HG02571 (cell line): ENCODE measurements at regions not wholly inside any gene's neighbourhood (a gene's known extent, or its start where the extent isn't known, plus 50 kb on each side); places are given as distances from the start of the nearest gene placed in this dataset.

Experiments
- ATAC-seq: cut with Tn5 transposase; IDR thresholded peaks from one replicate; pipeline ENCODE4 v1.9.1; 2021; ENCODE audit warnings: mild to moderate bottlenecking, moderate library complexity; ENCODE audit not compliant: unreplicated experiment

- no peak for ATAC-seq
Observed at GRCh38 chr4:165610679-165611437, 232.1 kb downstream of the CPE start.

- ATAC-seq: peak; percentile 95
Observed at GRCh38 chr4:165612936-165613335, 234.1 kb downstream of the CPE start.

- ATAC-seq: no peak
Observed at GRCh38 chr4:165613581-165613980, 234.8 kb downstream of the CPE start.

- no peak for ATAC-seq
Observed at GRCh38 chr4:165620913-165621312, 242.1 kb downstream of the CPE start.

DNA sequence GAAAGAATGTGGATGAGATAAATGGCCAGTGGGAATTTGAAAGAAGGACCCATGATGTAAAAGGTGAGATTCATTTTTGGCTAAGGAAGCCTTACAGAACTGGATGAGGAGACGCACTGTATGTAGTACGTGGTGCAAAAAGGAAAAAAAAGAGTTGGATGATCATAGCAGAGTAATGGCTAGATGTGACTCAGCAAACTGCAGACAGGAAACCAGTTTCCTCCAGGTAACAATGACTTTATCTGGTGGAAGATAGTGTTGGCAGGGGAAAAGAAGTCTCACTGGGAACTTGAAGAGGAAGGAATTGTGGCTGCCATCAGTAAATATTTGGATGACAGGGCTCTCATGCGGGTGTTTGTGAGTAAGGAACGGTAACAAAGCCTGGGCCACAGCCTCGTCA is 243.2 kb downstream of the CPE start:
- ATAC-seq: no peak

DNA sequence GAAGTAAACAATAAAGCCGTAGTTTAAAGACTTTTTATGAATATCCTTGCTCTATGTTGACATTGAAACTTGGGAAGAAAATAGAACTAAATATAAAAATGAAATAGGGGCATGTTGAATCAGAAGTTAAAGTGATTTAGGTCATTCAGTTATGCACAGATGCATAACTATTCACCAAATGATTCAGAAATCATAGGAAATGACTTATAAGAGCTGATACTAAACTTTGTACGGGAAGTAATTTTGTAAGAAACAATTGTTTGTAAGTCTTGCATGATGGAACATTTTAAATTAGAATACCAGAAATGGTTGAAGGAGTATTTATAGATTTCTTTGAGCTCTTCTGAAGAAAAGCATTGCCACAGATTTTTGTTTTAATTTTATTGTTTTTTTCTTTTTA is 246.5 kb downstream of the CPE start:
- ATAC-seq: no peak

DNA sequence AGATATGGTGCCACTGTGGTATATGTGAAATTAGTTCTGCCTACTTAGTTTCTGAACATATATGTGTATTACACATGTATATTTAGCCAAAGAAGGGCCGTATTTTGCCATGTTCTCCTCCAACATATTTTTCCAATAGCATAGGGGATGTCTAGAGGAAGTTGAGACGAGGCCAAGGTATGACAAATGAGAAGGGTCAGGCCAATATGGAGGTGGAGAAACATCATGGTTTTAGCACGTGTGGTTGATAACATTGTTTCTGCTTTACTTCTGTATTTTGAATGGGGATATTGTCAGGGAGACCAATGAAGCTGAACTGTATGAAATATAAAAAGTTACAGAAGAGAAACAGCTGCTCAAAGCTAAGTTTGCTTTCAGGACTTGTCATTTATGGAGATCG is 246.7 kb upstream of the TLL1 start:
- ATAC-seq: no peak

GRCh38 chr4:165627128-165627527 is 245.9 kb upstream of the TLL1 start:
- ATAC-seq: no peak

DNA sequence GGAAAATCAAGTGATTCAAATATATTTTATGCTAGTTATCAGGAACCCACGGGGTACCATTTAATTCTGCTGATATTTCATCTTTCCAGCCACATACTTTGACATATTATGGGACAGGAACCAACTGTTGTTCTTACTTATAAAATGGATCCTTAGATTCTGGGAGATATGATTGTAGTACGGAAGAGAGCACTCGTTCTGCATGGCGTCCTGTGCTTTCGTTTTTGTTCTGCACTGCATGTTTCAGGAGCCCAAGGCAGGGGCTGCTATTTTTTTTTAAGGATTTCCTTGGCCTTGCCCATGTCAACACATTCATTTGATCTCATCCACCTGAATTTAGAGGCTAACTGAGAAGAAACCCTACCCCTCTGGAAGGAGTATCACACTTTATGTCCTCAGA is 245.5 kb upstream of the TLL1 start:
- no peak for ATAC-seq

- ATAC-seq: no peak
Observed at GRCh38 chr4:165628572-165628971, 244.5 kb upstream of the TLL1 start.

DNA sequence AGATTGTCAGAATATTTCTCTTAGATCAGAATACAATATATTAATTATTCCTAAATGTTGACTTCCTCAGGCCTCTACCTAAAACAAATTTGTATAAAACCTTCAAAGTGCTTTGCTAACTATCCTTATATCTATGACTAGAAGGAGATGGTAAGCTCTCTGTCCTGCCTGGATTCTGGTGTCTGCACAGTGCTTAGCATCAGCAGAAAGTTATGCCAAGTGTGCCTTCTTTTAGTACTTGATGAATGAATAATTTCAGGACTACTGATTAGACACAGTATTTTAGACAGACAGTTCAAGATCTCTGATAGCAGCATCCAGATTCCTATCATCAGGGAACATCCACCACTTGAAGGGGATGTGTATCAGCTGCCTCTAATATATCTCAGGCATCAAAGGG is 242.4 kb upstream of the TLL1 start:
- no peak for ATAC-seq

GRCh38 chr4:165631208-165631894 is 241.7 kb upstream of the TLL1 start:
- no peak for ATAC-seq

- no peak for ATAC-seq
Observed at GRCh38 chr4:165631912-165632311, 241.1 kb upstream of the TLL1 start.

GRCh38 chr4:165634766-165635165 is 238.3 kb upstream of the TLL1 start:
- no peak for ATAC-seq

DNA sequence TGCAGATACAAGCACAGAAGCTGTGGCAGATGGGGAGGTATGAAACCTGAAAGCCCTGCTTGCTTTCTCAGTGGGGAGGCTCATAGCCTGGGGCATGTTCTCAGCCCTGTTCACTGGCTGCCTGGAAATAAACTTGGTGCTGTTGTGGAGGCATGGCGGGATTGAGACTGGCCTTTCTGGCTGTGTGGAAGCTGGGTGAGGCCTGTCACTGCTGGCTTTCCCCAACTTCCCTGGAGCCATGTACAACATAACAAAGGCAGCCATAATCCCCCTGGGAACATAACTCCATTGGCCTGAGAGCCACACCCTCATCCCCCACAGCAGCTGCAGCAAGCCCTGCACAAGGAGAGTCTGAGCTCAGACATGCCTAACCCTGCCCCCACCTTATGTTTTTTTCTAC is 237.7 kb upstream of the TLL1 start:
- ATAC-seq: no peak

DNA sequence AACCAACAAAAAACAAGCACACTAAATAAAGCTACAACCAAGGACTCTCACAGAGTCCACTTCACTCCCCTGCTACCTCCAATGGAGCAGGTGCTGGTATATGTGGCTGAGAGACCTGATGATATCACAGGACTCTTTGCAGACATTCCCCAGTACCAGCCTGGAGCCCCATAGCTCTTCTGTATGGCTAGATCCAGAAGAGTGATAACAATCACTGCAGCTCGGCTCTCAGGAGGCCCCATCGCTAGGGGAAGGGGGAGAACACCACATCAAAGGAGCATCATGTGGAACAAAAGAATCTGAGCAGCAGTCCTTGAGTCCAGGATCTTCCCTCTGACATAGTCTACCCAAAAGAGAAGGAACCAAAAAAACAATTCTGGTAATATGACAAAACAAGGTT is 237.1 kb upstream of the TLL1 start:
- ATAC-seq: no peak

- ATAC-seq: no peak
Observed at GRCh38 chr4:165651901-165652300, 221.1 kb upstream of the TLL1 start.

GRCh38 chr4:165654556-165654955 is 218.5 kb upstream of the TLL1 start:
- ATAC-seq: no peak

DNA sequence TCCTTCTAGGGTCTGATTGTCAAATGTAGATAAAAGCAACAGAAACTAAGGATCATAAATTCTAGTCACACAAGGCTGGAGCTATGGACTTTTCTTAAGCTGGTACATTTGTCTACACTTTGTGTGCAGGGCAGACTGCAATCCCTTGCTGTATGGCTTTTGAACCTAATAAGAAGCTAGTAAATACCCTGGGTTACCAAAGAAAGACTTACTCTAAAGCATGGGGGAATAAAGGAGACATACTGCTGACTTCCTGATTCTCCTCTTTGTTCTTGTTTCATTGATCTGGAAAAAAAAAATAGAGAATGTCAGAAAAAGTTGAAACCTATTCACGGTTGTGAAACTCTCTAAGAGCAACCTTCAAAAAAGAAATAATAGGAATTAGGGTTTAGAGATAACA is 216.6 kb upstream of the TLL1 start:
- ATAC-seq: no peak

DNA sequence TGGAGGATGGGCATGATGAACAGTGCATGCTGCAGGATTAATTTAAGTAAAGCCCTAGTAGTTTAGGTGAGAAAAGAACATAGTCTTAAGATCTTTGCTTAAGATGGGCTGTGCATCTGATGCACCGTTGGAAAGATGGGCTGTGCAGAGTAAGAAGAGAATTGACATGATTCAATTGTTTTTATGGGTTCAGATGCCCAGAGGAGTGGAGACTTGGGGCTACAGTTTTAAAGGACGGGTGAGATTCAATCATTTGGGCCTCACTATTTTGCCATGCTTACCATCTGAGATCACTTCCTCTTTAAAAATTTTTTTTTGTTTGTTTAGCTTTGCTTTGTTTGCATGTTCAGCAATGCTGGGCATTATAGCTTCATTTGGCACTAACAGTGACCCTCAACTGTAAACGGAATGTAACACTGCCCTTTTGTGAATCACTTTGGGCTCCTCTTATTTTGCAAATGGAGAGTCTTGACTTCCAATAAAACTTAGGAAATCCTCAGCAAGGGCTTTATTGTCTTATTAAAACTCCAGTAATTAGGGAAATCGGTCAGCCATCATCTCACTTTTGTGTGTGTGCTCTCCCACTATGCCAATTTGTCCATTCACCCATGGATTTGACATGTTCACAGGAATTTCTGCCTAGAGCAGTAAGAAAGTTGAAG is 216.1 kb upstream of the TLL1 start:
- no peak for ATAC-seq

DNA sequence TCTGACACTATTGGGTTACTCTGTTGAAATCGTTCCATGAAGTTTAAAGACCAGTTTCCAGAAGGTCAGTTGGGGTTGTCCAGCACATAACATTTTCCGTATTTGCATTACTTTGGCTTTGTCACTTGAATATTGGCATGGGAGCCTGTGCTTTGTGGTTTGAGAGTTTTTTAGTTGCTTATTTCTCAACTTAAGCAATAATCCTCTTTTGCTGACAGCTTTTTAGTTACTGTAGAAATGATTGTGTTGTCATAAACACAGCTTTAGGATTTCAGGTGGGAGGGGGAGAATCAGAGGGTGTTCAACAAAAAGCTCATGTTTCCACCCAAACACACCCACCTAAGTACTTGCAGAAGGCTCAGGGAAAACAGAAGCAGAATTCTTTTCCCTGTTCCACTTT is 210.7 kb upstream of the TLL1 start:
- no peak for ATAC-seq

DNA sequence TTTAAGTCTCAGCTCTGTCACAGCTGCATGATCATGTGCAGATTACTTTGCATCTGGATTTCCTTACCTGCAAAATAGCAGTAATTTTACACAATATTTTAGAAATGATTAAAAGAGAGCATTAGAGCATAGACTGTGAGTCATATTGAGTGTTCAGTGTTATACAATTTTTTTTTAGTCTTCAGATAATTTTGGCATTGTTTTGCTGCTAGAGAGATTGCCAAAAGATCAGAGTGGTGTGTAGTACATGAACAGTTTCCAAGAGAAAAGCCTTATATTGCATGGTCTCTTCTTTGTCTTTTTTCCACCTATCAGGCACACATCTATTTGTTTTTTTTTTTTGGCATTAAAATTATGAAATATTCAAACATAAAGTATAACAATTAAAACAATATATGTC is 209.6 kb upstream of the TLL1 start:
- ATAC-seq: no peak
